Gastrocnemius medialis (tissue), 4 donors: ENCODE measurements at regions not wholly inside any gene's neighbourhood (a gene's known extent, or its start where the extent isn't known, plus 50 kb on each side); places are given as distances from the start of the nearest gene placed in this dataset.

Experiments
- ATAC-seq, 2 donors: fragments of 150-250 bp; one replicate each; pipeline ENCODE4 v1.9.1; 2016
- DNase-seq, 2 donors: peaks; one replicate each; pipeline ENCODE4 v3.0.0-alpha.2; 2019
- H3K27ac ChIP-seq, 4 donors: fragments of 200-600 bp; sonication (generic); 1 replicate in 1 of 4; 2 replicates in 3 of 4; pipeline ENCODE4 v1.5.1; 2016 to 2018; ENCODE audit warnings: mild to moderate bottlenecking in 2 of 4, moderate library complexity in 1 of 4
- H3K27me3 ChIP-seq, 3 donors: fragments of 200-600 bp; sonication (generic) in 2 of 3; 1 replicate in 1 of 3; 2 replicates in 2 of 3; pipeline versions ENCODE4 v1.5.1 to v1.6.0; 2016 to 2019; ENCODE audit warnings: mild to moderate bottlenecking in 1 of 3, moderate library complexity in 1 of 3
- H3K36me3 ChIP-seq, 2 donors: fragments of 200-600 bp; sonication (generic) in 1 of 2; one replicate each; pipeline ENCODE4 v1.5.1; 2017 to 2018
- H3K4me1 ChIP-seq, 2 donors: fragments of 200-600 bp; sonication (generic) in 1 of 2; one replicate each; pipeline ENCODE4 v1.5.1; 2016 to 2017; ENCODE audit warnings: mild to moderate bottlenecking in 2 of 2
- H3K4me3 ChIP-seq, 4 donors: fragments of 200-600 bp; sonication (generic) in 3 of 4; 1 replicate in 1 of 4; 2 replicates in 3 of 4; pipeline ENCODE4 v1.5.1; 2016 to 2019; ENCODE audit warnings: mild to moderate bottlenecking in 2 of 4
- H3K9me3 ChIP-seq, 3 donors: fragments of 200-600 bp; sonication (generic) in 2 of 3; 1 replicate in 1 of 3; 2 replicates in 2 of 3; pipeline ENCODE4 v1.5.1; 2016 to 2019
- POLR2A ChIP-seq, 2 donors: fragments of 450-650 bp; IDR thresholded peaks; one replicate each; pipeline ENCODE4 v1.6.1; 2017; ENCODE audit warnings: antibody characterized with exemption in 2 of 2, mild to moderate bottlenecking in 2 of 2, moderate library complexity in 2 of 2
- in situ Hi-C, 4 donors: fragments of 200-750 bp; cut with MboI; loops; one replicate each; pipeline versions ENCODE4 v1.15.0 to v1.8.0; 2017; ENCODE audit warnings: low sequenced_read_pairs in 4 of 4
- intact Hi-C: fragments of 100-400 bp; cut with DNase I; formaldehyde crosslinking; loops from one replicate; pipeline ENCODE4 v1.15.1; 2023; ENCODE audit warnings: low total_unique reads
- TF ChIP-seq, protein P1 (sequence below), 5 experiments: fragments of 450-650 bp in 3 of 5; fragments of 200-600 bp in 2 of 5; sonication (generic) in 2 of 5; IDR thresholded peaks in 4 of 5; conservative IDR thresholded peaks in 1 of 5; 1 replicate in 4 of 5; 2 replicates in 1 of 5; pipeline ENCODE4 v1.5.1; 2016 to 2019; ENCODE audit warnings: antibody characterized with exemption in 5 of 5, mild to moderate bottlenecking in 3 of 5, moderate library complexity in 3 of 5

DNA sequence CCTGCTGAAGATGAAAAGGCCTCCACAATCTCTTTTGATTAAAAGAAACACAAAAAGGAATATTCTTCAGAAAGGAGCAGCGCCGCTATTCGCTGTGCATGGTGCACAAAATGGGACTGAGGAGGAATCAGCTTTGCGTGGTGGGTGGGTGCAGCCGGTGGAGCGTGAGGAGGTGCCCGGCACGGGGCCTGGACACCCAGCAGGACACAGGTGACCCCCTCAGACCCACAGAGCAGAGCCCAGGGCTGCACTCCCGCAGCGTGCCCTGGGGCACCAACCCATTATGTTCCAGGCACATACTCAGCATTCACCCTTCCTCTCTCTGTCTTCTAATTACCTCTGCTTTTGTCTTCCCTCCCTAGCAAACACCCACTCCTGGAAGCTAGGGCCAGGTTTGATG is 238.0 kb upstream of the PPP2R2D start:
- ATAC-seq (no peak), DNase-seq (no peak)
- no peak for TF ChIP-seq POLR2A (IDR thresholded peaks at IDR 0.05)
- TF ChIP-seq, protein P1, sequence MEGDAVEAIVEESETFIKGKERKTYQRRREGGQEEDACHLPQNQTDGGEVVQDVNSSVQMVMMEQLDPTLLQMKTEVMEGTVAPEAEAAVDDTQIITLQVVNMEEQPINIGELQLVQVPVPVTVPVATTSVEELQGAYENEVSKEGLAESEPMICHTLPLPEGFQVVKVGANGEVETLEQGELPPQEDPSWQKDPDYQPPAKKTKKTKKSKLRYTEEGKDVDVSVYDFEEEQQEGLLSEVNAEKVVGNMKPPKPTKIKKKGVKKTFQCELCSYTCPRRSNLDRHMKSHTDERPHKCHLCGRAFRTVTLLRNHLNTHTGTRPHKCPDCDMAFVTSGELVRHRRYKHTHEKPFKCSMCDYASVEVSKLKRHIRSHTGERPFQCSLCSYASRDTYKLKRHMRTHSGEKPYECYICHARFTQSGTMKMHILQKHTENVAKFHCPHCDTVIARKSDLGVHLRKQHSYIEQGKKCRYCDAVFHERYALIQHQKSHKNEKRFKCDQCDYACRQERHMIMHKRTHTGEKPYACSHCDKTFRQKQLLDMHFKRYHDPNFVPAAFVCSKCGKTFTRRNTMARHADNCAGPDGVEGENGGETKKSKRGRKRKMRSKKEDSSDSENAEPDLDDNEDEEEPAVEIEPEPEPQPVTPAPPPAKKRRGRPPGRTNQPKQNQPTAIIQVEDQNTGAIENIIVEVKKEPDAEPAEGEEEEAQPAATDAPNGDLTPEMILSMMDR (IDR thresholded peaks at IDR 0.05 in 4 of 5, conservative IDR thresholded peaks at IDR 0.05 in 1 of 5), result no peak
- Histone ChIP-seq H3K4me3 (no peak overlapping the region), H3K9me3 (no peaks in the 10 kb centered on the region), H3K4me1 (no peaks in the 10 kb centered on the region), H3K27me3 (no peaks in the 10 kb centered on the region), H3K27ac (no peak overlapping the region), H3K36me3 (no peaks in the 10 kb centered on the region)
- in situ Hi-C loops, result no loop called here
- intact Hi-C loops, result no loop called here

DNA sequence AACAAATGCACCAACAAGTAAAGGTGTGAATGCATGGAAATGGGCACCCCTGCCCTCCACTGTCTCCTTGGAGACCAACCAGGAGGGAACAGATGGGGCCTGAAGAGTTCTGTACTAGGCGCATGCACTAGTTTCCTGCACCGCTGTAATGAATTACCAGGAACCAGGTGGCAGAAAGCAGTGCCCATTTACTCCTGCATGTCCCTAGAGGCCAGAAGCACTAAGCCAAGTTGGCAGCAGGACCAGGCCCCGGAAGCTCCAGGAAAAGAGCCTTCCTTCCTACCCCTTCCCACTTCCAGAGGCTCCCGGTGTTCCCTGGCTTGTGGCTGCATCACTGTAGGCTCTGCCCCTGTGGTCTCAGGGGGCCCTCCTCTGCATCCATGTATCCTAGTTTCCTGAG is 237.5 kb upstream of the PPP2R2D start:
- Histone ChIP-seq H3K27ac (no peak overlapping the region), H3K27me3 (no peaks in the 10 kb centered on the region), H3K4me3 (no peak overlapping the region), H3K36me3 (no peaks in the 10 kb centered on the region), H3K4me1 (no peaks in the 10 kb centered on the region), H3K9me3 (no peaks in the 10 kb centered on the region)
- in situ Hi-C loops (no loop called here), intact Hi-C loops (no loop called here)
- DNase-seq (no peak), ATAC-seq (no peak)
- no peak for TF ChIP-seq POLR2A (IDR thresholded peaks at IDR 0.05)

DNA sequence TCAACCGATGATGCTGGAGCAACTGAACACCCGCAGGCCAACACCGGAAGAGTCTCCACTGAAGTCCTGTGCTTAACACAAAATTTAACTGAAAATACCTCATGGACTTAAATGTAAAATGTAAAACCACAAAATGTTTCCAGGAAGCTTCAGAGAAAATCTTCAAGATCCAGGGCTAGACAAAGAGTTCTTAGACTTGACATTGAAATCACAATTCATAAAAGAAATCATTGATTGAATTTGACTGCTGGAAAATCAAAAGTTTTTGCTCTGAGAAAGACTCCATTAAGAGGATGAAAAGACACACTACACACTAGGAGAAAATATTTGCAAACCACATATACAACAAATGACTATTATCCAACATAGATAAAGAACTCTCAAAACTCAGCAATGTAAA is 234.7 kb upstream of the PPP2R2D start:
- ATAC-seq, result no peak
- no peaks in the 10 kb centered on the region for H3K36me3 ChIP-seq
- TF ChIP-seq POLR2A (IDR thresholded peaks at IDR 0.05), result no peak
- TF ChIP-seq, protein P1 (IDR thresholded peaks at IDR 0.05 in 4 of 5, conservative IDR thresholded peaks at IDR 0.05 in 1 of 5), result no peak
- in situ Hi-C loops, result no loop called here
- DNase-seq, result no peak
- no peaks in the 10 kb centered on the region for H3K9me3 ChIP-seq
- H3K27ac ChIP-seq, result no peak overlapping the region
- H3K4me3 ChIP-seq, result no peak overlapping the region
- H3K4me1 ChIP-seq, result no peaks in the 10 kb centered on the region
- H3K27me3 ChIP-seq, result no peaks in the 10 kb centered on the region
- intact Hi-C loops, result no loop called here

DNA sequence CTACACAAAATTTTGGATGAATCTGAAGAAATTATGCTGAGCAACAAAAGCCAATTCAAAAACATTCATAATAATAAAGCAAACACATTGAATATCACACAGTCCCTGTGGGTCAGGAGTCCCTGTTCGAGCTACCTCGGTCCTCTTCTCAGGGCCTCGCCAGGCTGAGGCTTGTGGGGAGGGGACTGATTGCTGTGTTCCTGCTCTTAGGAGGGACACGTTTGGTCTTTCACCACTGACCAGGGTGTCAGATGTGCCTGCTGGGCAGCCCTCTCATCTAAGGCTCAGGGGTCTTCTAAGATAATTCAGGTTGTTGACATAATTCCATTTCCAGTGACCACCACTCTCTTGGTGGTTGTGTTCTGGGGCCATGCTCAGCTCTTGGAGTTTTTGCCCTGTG is 233.8 kb upstream of the PPP2R2D start:
- ATAC-seq, result no peak
- no peaks in the 10 kb centered on the region for H3K27me3 ChIP-seq
- H3K27ac ChIP-seq, result no peak overlapping the region
- DNase-seq, result no peak
- no peaks in the 10 kb centered on the region for H3K4me1 ChIP-seq
- TF ChIP-seq POLR2A (IDR thresholded peaks at IDR 0.05), result no peak
- TF ChIP-seq, protein P1 (IDR thresholded peaks at IDR 0.05 in 4 of 5, conservative IDR thresholded peaks at IDR 0.05 in 1 of 5), result no peak
- no peaks in the 10 kb centered on the region for H3K9me3 ChIP-seq
- in situ Hi-C loops, result no loop called here
- H3K4me3 ChIP-seq, result no peak overlapping the region
- H3K36me3 ChIP-seq, result no peaks in the 10 kb centered on the region
- intact Hi-C loops, result no loop called here

DNA sequence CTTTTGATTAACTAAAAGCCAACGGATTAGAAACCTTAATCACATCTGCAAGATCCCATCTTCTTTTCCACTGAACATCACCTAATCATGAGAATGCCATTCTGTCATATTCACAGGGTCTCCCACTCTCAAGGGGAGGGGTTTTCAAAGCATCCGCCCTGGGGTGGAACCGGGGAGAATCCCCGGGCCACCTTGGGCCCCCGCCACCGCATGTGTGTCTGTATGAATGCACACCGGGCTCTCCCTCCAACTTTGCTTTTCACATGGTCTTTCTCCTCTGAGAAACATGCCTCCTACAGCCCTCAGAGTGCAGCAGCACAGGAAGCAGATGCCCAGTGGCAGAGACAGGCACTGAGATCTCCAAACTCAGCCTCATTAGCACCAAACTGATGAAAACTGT is 233.2 kb upstream of the PPP2R2D start:
- H3K27ac ChIP-seq, result no peak overlapping the region
- H3K27me3 ChIP-seq, result no peaks in the 10 kb centered on the region
- intact Hi-C loops (no loop called here), in situ Hi-C loops (no loop called here)
- no peak for DNase-seq
- no peak for ATAC-seq
- no peak overlapping the region for H3K4me3 ChIP-seq
- no peaks in the 10 kb centered on the region for H3K36me3 ChIP-seq
- TF ChIP-seq, protein P1 (IDR thresholded peaks at IDR 0.05 in 4 of 5, conservative IDR thresholded peaks at IDR 0.05 in 1 of 5), result no peak
- TF ChIP-seq POLR2A (IDR thresholded peaks at IDR 0.05), result no peak
- H3K9me3 ChIP-seq, result no peaks in the 10 kb centered on the region
- no peaks in the 10 kb centered on the region for H3K4me1 ChIP-seq
